A549 (cell line): ENCODE measurements at regions not wholly inside any gene's neighbourhood (a gene's known extent, or its start where the extent isn't known, plus 50 kb on each side); places are given as distances from the start of the nearest gene placed in this dataset.

ENCODE experiments used
- ATAC-seq, 2 experiments: fragments of 200-7000 bp in 1 of 2; fragments of >200 bp in 1 of 2; cut with Nextera tagmentation in 1 of 2; cut with Tn5 transposase in 1 of 2; 3 replicates each; pipeline versions ENCODE4 v1.8.0 to v1.9.1; 2018 to 2020; ENCODE audit warnings: mild to moderate bottlenecking in 1 of 2, moderate library complexity in 1 of 2
- CTCF ChIA-PET: fragments of 300-600 bp; sonication (Branson Sonifier 250); formaldehyde crosslinking; extraction: SDS; loops from one replicate; lab custom pipeline; 2021; ENCODE audit warnings: antibody characterized with exemption, inconsistent platforms; lab: Yijun Ruan, JAX
- POLR2A ChIA-PET: fragments of 350-600 bp; formaldehyde crosslinking; extraction: SDS; loops from one replicate; lab custom pipeline; 2021; ENCODE audit warnings: antibody characterized with exemption, inconsistent platforms; lab: Yijun Ruan, JAX
- DNase-seq, 2 experiments: peaks; one replicate each; pipeline versions ENCODE4 v3.0.0 to v3.0.0-alpha.2; 2011 to 2016; ENCODE audit warnings: low read depth in 1 of 2, low spot score in 1 of 2
- FAIRE-seq: peaks from 2 replicates; lab custom pipeline; 2011; peaks lifted over from hg19 to GRCh38; lab: Jason Lieb, UNC
- H3K27ac ChIP-seq, 2 experiments: fragments of >200 bp; sonication (Bioruptor Twin); formaldehyde crosslinking; 3 replicates each; pipeline ENCODE4 v1.5.1; 2016 to 2017
- H3K4me1 ChIP-seq: fragments of >200 bp; sonication (Bioruptor Twin); formaldehyde crosslinking; 3 replicates; pipeline ENCODE4 v1.6.1; 2016
- H3K4me2 ChIP-seq: fragments of >200 bp; sonication (Bioruptor Twin); formaldehyde crosslinking; 3 replicates; pipeline ENCODE4 v1.6.1; 2016
- H3K4me3 ChIP-seq: fragments of >200 bp; sonication (Bioruptor Twin); formaldehyde crosslinking; 3 replicates; pipeline ENCODE4 v1.5.1; 2016
- H3K9me3 ChIP-seq: fragments of >200 bp; sonication (Bioruptor Twin); formaldehyde crosslinking; 3 replicates; pipeline ENCODE4 v1.6.1; 2016
- BHLHE40 ChIP-seq: IDR thresholded peaks from 2 replicates; pipeline ENCODE4 v1.6.1; 2012; ENCODE audit warnings: low read depth, low read length, inconsistent platforms
- CBX2 ChIP-seq: fragments of 200-600 bp; sonication (generic); IDR thresholded peaks from 2 replicates; pipeline ENCODE4 v1.6.1; 2016; ENCODE audit warnings: low read depth, mild to moderate bottlenecking, borderline replicate concordance
- CHD2 ChIP-seq: fragments of 150-350 bp; IDR thresholded peaks from 2 replicates; pipeline ENCODE4 v1.6.1; 2014; ENCODE audit warnings: low read length; ENCODE audit not compliant: partially characterized antibody
- EHF ChIP-seq: fragments of 250-450 bp; sonication (Bioruptor Pico); IDR thresholded peaks from 2 replicates; pipeline ENCODE4 v1.5.0; 2020; ENCODE audit warnings: mild to moderate bottlenecking
- ELK1 ChIP-seq: fragments of 150-350 bp; IDR thresholded peaks from 2 replicates; pipeline ENCODE4 v1.6.1; 2014; ENCODE audit warnings: low read depth, mild to moderate bottlenecking, low read length
- GATA3 ChIP-seq: IDR thresholded peaks from 2 replicates; pipeline ENCODE4 v1.6.1; 2012; ENCODE audit warnings: borderline replicate concordance
- HEYL ChIP-seq: fragments of 250-450 bp; sonication (Bioruptor Pico); IDR thresholded peaks from 2 replicates; pipeline ENCODE4 v1.8.0; 2021; ENCODE audit warnings: mild to moderate bottlenecking, moderate library complexity
- JUN ChIP-seq, 2 experiments: fragments of >200 bp; sonication (Bioruptor Twin); formaldehyde crosslinking; IDR thresholded peaks; 2 replicates in 1 of 2; 3 replicates in 1 of 2; pipeline ENCODE4 v1.6.1; 2016 to 2017
- KDM5A ChIP-seq: fragments of 200-600 bp; sonication (generic); IDR thresholded peaks from 2 replicates; pipeline ENCODE4 v1.6.1; 2016; ENCODE audit warnings: antibody characterized with exemption, mild to moderate bottlenecking
- MAZ ChIP-seq: fragments of 150-350 bp; IDR thresholded peaks from 2 replicates; pipeline ENCODE4 v1.6.1; 2014; ENCODE audit warnings: antibody characterized with exemption, low read depth, low read length, borderline replicate concordance
- MYC ChIP-seq: IDR thresholded peaks from 2 replicates; pipeline ENCODE4 v1.6.1; 2012; ENCODE audit warnings: mild to moderate bottlenecking, inconsistent platforms, low read length, improper control_type of control experiment, borderline replicate concordance
- NFE2L2 ChIP-seq: fragments of 150-350 bp; conservative IDR thresholded peaks from 2 replicates; pipeline ENCODE4 v1.6.1; 2014; ENCODE audit warnings: low read length
- NPAS2 ChIP-seq: fragments of 250-450 bp; sonication (Bioruptor Pico); IDR thresholded peaks from 2 replicates; pipeline ENCODE4 v1.8.0; 2022; ENCODE audit warnings: mild to moderate bottlenecking, moderate library complexity, borderline replicate concordance
- NR3C1 ChIP-seq: fragments of >200 bp; sonication (Bioruptor Twin); formaldehyde crosslinking; IDR thresholded peaks from 3 replicates; pipeline ENCODE4 v1.6.1; 2017
- PHF8 ChIP-seq: fragments of 200-600 bp; sonication (generic); IDR thresholded peaks from 2 replicates; pipeline ENCODE4 v1.6.1; 2016; ENCODE audit warnings: low read depth, mild to moderate bottlenecking, antibody characterized with exemption, moderate library complexity, borderline replicate concordance
- POLR2AphosphoS2 ChIP-seq: conservative IDR thresholded peaks from 2 replicates; pipeline ENCODE4 v1.6.1; 2012; ENCODE audit warnings: low read length, improper control_type of control experiment, inconsistent platforms
- RAD21 ChIP-seq, 2 experiments: fragments of >200 bp in 1 of 2; sonication (Bioruptor Twin) in 1 of 2; formaldehyde crosslinking in 1 of 2; IDR thresholded peaks in 1 of 2; conservative IDR thresholded peaks in 1 of 2; 2 replicates in 1 of 2; 3 replicates in 1 of 2; pipeline ENCODE4 v1.6.1; 2012 to 2018; ENCODE audit warnings: inconsistent platforms in 1 of 2
- SREBF2 ChIP-seq: fragments of 450-650 bp; IDR thresholded peaks from 2 replicates; pipeline ENCODE4 v1.6.1; 2014; ENCODE audit warnings: mild to moderate bottlenecking, moderate library complexity
- TFCP2L1 ChIP-seq: fragments of 250-450 bp; sonication (Bioruptor Pico); IDR thresholded peaks from 2 replicates; pipeline ENCODE4 v1.5.0; 2021; ENCODE audit warnings: mild to moderate bottlenecking
- TP53 ChIP-seq: fragments of 250-450 bp; sonication (Bioruptor Pico); IDR thresholded peaks from 2 replicates; pipeline ENCODE4 v1.5.0; 2021; ENCODE audit warnings: mild to moderate bottlenecking, moderate library complexity
- ZNF302 ChIP-seq: fragments of 250-450 bp; sonication (Bioruptor Pico); IDR thresholded peaks from 2 replicates; pipeline ENCODE4 v1.9.0; 2021; ENCODE audit warnings: inconsistent platforms, mild to moderate bottlenecking, moderate library complexity
- WGBS: methylation state at CpG from one replicate; pipeline ENCODE4 v1.1.6; 2017; ENCODE audit errors: missing lambda C conversion rate; 5-methylcytosine and 5-hydroxymethylcytosine counted together
- TF ChIP-seq, protein P1 (sequence below): IDR thresholded peaks from 2 replicates; pipeline ENCODE4 v1.6.1; 2012; ENCODE audit warnings: low read depth, borderline replicate concordance
- TF ChIP-seq, protein P2 (sequence below): fragments of 200-600 bp; sonication (generic); IDR thresholded peaks from 2 replicates; pipeline ENCODE4 v1.6.1; 2016; ENCODE audit warnings: antibody characterized with exemption, mild to moderate bottlenecking, moderate library complexity
- TF ChIP-seq, protein P3 (sequence below): fragments of >200 bp; sonication (Bioruptor Twin); formaldehyde crosslinking; IDR thresholded peaks from 2 replicates; pipeline ENCODE4 v1.6.1; 2016
- TF ChIP-seq, protein P4 (sequence below): fragments of 250-450 bp; sonication (Bioruptor Pico); IDR thresholded peaks from 2 replicates; pipeline ENCODE4 v1.5.0; 2020; ENCODE audit warnings: low read depth, mild to moderate bottlenecking, moderate library complexity

DNA sequence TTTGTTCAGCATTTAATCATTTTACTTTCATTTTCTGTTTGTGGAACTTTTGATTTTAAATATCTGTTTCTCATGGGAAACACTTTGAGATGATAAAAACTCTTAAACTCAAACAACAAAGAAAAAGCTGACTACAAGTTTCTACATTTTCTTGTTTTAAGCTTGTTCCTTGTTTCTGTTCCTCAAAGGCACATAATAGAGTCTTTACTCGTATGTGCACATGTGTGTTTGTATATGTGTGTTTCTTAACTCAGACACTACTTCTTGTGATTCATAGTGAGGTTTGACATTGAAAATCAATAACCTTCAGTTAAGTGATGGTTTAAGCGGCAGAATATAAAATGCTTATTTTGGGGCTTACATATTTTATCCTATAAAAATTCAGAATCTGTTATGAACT lies 786.7 kb upstream of the EPHA6 start:
- H3K4me3 ChIP-seq, result no peak overlapping the region

GRCh38 chr3:96039632-96040031 lies 774.8 kb upstream of the EPHA6 start:
- no peaks in the 10 kb centered on the region for H3K9me3 ChIP-seq
- no peak for ATAC-seq
- ChIA-PET POLR2A (no interaction called here), CTCF (no interaction called here)
- FAIRE-seq, result no peak
- H3K4me3 ChIP-seq, result no peak overlapping the region
- no peak for DNase-seq
- TF ChIP-seq ELK1 (no peak), RAD21 (conservative IDR thresholded peaks at IDR 0.05 in 1 of 2, IDR thresholded peaks at IDR 0.05 in 1 of 2) (no peak), SREBF2 (no peak), CHD2 (no peak), NPAS2 (CRISPR knock-in tag) (no peak), TFCP2L1 (CRISPR knock-in tag) (no peak), CBX2 (no peak), TP53 (CRISPR knock-in tag) (no peak), MYC (no peak), PHF8 (no peak), ZNF302 (CRISPR knock-in tag) (no peak), BHLHE40 (no peak), HEYL (CRISPR knock-in tag) (no peak)
- TF ChIP-seq, protein P1, sequence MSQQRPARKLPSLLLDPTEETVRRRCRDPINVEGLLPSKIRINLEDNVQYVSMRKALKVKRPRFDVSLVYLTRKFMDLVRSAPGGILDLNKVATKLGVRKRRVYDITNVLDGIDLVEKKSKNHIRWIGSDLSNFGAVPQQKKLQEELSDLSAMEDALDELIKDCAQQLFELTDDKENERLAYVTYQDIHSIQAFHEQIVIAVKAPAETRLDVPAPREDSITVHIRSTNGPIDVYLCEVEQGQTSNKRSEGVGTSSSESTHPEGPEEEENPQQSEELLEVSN, result no peak
- TF ChIP-seq, protein P2, sequence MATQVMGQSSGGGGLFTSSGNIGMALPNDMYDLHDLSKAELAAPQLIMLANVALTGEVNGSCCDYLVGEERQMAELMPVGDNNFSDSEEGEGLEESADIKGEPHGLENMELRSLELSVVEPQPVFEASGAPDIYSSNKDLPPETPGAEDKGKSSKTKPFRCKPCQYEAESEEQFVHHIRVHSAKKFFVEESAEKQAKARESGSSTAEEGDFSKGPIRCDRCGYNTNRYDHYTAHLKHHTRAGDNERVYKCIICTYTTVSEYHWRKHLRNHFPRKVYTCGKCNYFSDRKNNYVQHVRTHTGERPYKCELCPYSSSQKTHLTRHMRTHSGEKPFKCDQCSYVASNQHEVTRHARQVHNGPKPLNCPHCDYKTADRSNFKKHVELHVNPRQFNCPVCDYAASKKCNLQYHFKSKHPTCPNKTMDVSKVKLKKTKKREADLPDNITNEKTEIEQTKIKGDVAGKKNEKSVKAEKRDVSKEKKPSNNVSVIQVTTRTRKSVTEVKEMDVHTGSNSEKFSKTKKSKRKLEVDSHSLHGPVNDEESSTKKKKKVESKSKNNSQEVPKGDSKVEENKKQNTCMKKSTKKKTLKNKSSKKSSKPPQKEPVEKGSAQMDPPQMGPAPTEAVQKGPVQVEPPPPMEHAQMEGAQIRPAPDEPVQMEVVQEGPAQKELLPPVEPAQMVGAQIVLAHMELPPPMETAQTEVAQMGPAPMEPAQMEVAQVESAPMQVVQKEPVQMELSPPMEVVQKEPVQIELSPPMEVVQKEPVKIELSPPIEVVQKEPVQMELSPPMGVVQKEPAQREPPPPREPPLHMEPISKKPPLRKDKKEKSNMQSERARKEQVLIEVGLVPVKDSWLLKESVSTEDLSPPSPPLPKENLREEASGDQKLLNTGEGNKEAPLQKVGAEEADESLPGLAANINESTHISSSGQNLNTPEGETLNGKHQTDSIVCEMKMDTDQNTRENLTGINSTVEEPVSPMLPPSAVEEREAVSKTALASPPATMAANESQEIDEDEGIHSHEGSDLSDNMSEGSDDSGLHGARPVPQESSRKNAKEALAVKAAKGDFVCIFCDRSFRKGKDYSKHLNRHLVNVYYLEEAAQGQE, result no peak
- TF ChIP-seq, protein P3, sequence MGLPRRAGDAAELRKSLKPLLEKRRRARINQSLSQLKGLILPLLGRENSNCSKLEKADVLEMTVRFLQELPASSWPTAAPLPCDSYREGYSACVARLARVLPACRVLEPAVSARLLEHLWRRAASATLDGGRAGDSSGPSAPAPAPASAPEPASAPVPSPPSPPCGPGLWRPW, result no peak
- H3K4me1 ChIP-seq, result no peaks in the 10 kb centered on the region
- no peak overlapping the region for H3K4me2 ChIP-seq
- no peak overlapping the region for H3K27ac ChIP-seq

More for the DNA sequence above, 786.7 kb upstream of the EPHA6 start:
- Histone ChIP-seq H3K9me3 (no peaks in the 10 kb centered on the region), H3K4me1 (no peaks in the 10 kb centered on the region), H3K4me2 (peak overlapping the region; percentile 34; the same call in 2 of the 3 replicates)
- 46% methylated on average over 2 of the region's 2 CpGs for WGBS
- FAIRE-seq (no peak), ATAC-seq (no peak)
- TF ChIP-seq ZNF302 (CRISPR knock-in tag) (no peak), MAZ (no peak)
- TF ChIP-seq, all 56 proteins: peak for 0
- no peak for DNase-seq
- CTCF ChIA-PET, result no interaction called here
- no peak overlapping the region for H3K27ac ChIP-seq
- POLR2A ChIA-PET, result no interaction called here

GRCh38 chr3:96059301-96059700 lies 755.1 kb upstream of the EPHA6 start:
- ChIA-PET CTCF (no interaction called here), POLR2A (no interaction called here)
- TF ChIP-seq EHF (no peak), KDM5A (no peak), NR3C1 (no peak), HEYL (CRISPR knock-in tag) (no peak), PHF8 (no peak), GATA3 (no peak), POLR2AphosphoS2 (no peak), JUN (IDR thresholded peaks at IDR 0.05) (no peak), SREBF2 (no peak), NFE2L2 (no peak), ZNF302 (CRISPR knock-in tag) (no peak)
- TF ChIP-seq, protein P4, sequence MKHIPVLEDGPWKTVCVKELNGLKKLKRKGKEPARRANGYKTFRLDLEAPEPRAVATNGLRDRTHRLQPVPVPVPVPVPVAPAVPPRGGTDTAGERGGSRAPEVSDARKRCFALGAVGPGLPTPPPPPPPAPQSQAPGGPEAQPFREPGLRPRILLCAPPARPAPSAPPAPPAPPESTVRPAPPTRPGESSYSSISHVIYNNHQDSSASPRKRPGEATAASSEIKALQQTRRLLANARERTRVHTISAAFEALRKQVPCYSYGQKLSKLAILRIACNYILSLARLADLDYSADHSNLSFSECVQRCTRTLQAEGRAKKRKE, result no peak
- WGBS, result 5% methylated on average over 1 of the region's 1 CpG
- Histone ChIP-seq H3K27ac (no peak overlapping the region), H3K4me1 (no peaks in the 10 kb centered on the region), H3K9me3 (no peaks in the 10 kb centered on the region), H3K4me3 (no peak overlapping the region), H3K4me2 (no peak overlapping the region)
- no peak for FAIRE-seq
- ATAC-seq, result no peak
- DNase-seq, result no peak
